ENCODE measurements at regions not wholly inside any gene's neighbourhood (a gene's known extent, or its start where the extent isn't known, plus 50 kb on each side); places are given as distances from the start of the nearest gene placed in this dataset.

- H3K4me3 ChIP-seq (ENCODE audit: low read length), result no peak overlapping the region
- peak; percentile 46 for DNase-seq (ENCODE audit: low read depth)
- TF ChIP-seq CTCF (conservative IDR thresholded peaks at IDR 0.05; ENCODE audit: low read length), result no peak
Observed at GRCh38 chr21:35511696-35512162, 462.6 kb upstream of the RUNX1 start.

- peak; percentile 30 for DNase-seq (ENCODE audit: low read depth)
- no peak for TF ChIP-seq CTCF (conservative IDR thresholded peaks at IDR 0.05; ENCODE audit: low read length)
- H3K4me3 ChIP-seq (ENCODE audit: low read length), result no peak overlapping the region
Observed at GRCh38 chr21:35510957-35511695, 462.0 kb upstream of the RUNX1 start.

- no peak overlapping the region for H3K4me3 ChIP-seq (ENCODE audit: low read length)
- DNase-seq (ENCODE audit: low read depth), result no peak
- no peak for TF ChIP-seq CTCF (conservative IDR thresholded peaks at IDR 0.05; ENCODE audit: low read length)
Observed at GRCh38 chr21:35510294-35510693, 461.2 kb upstream of the RUNX1 start.

- DNase-seq (ENCODE audit: low read depth), result no peak
Observed at GRCh38 chr21:35509001-35509704, 460.1 kb upstream of the RUNX1 start.

GRCh38 chr21:35508139-35508888 lies 459.2 kb upstream of the RUNX1 start:
- peak; percentile 58 for DNase-seq (ENCODE audit: low read depth)
- TF ChIP-seq CTCF (conservative IDR thresholded peaks at IDR 0.05; ENCODE audit: low read length), result peak; percentile 32
- H3K4me3 ChIP-seq (ENCODE audit: low read length), result no peak overlapping the region

More at GRCh38 chr21:35509001-35509704, 460.1 kb upstream of the RUNX1 start:
- TF ChIP-seq CTCF (conservative IDR thresholded peaks at IDR 0.05; ENCODE audit: low read length), result no peak
- H3K4me3 ChIP-seq (ENCODE audit: low read length), result no peak overlapping the region

GRCh38 chr21:35507181-35507759 lies 458.2 kb upstream of the RUNX1 start:
- no peak for TF ChIP-seq CTCF (conservative IDR thresholded peaks at IDR 0.05; ENCODE audit: low read length)
- DNase-seq (ENCODE audit: low read depth), result no peak
- H3K4me3 ChIP-seq (ENCODE audit: low read length), result no peak overlapping the region
